NB4 (cell line): ENCODE measurements at regions not wholly inside any gene's neighbourhood (a gene's known extent, or its start where the extent isn't known, plus 50 kb on each side); places are given as distances from the start of the nearest gene placed in this dataset.

Source experiments
- DNase-seq: peaks from one replicate; pipeline ENCODE4 v3.0.0; 2010; ENCODE audit warnings: low read depth
- H3K4me3 ChIP-seq: one replicate; pipeline ENCODE4 v1.5.1; 2011; ENCODE audit warnings: mild to moderate bottlenecking, low read depth, low read length, moderate library complexity
- MYC ChIP-seq: IDR thresholded peaks from 2 replicates; pipeline ENCODE4 v1.6.1; 2011; ENCODE audit warnings: low read depth, low read length
- POLR2A ChIP-seq: IDR thresholded peaks from 2 replicates; pipeline ENCODE4 v1.6.1; 2011; ENCODE audit warnings: mild to moderate bottlenecking; ENCODE audit not compliant: insufficient read length; ENCODE audit errors: extremely low read depth
- TF ChIP-seq, protein P1 (sequence below): IDR thresholded peaks from one replicate; pipeline ENCODE4 v1.5.1; 2012; ENCODE audit warnings: low read depth, low read length
- TF ChIP-seq, protein P2 (sequence below): IDR thresholded peaks from 2 replicates; pipeline ENCODE4 v1.6.1; 2011; ENCODE audit warnings: low read depth, low read length

DNA sequence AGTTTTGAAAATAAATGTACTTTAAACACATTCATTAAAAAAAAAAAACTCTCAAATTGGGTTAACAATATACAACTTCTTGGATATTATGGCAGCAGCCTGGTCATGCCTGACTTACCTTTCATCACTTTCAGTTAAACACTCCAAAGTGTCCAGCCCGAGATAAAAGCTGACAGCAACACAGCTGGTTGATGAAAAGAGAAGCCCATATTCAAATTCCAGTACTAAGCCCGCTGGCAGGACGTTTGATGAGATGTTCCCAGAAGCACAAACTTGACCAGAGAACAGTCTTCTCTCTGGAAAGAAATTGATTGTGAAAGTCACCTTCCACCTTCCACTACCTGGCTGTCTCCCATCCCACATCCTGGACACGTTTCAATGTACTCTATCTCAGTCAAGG, 586.3 kb downstream of the TDRD15 start:
- no peak for TF ChIP-seq MYC
- H3K4me3 ChIP-seq, result no peak overlapping the region
- DNase-seq, result no peak

DNA sequence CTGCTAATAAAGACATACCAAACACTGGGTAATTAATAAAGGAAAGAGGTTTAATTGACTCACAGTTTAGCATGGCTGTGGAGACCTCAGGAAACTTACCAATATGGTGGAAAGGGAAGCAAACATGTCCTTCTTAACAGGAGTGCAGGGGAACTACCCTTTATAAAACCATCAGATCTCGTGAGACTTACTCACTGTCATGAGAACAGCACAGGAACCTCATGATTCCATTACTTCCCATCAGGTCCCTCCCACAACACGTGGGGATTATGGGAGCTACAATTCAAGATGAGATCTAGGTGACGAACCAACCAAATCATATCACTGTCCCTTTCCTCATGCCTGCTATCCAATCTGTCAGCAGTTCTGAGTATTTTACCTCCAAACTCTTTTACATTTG, 586.7 kb downstream of the TDRD15 start:
- TF ChIP-seq POLR2A, result no peak
- TF ChIP-seq, protein P1, sequence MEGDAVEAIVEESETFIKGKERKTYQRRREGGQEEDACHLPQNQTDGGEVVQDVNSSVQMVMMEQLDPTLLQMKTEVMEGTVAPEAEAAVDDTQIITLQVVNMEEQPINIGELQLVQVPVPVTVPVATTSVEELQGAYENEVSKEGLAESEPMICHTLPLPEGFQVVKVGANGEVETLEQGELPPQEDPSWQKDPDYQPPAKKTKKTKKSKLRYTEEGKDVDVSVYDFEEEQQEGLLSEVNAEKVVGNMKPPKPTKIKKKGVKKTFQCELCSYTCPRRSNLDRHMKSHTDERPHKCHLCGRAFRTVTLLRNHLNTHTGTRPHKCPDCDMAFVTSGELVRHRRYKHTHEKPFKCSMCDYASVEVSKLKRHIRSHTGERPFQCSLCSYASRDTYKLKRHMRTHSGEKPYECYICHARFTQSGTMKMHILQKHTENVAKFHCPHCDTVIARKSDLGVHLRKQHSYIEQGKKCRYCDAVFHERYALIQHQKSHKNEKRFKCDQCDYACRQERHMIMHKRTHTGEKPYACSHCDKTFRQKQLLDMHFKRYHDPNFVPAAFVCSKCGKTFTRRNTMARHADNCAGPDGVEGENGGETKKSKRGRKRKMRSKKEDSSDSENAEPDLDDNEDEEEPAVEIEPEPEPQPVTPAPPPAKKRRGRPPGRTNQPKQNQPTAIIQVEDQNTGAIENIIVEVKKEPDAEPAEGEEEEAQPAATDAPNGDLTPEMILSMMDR, result no peak
- no peak for TF ChIP-seq MYC
- no peak overlapping the region for H3K4me3 ChIP-seq
- no peak for DNase-seq

- no peak for DNase-seq
- no peak for TF ChIP-seq MYC
- H3K4me3 ChIP-seq, result no peak overlapping the region
These were observed 592.1 kb downstream of the TDRD15 start for GRCh38 chr2:21715887-21716286.

DNA sequence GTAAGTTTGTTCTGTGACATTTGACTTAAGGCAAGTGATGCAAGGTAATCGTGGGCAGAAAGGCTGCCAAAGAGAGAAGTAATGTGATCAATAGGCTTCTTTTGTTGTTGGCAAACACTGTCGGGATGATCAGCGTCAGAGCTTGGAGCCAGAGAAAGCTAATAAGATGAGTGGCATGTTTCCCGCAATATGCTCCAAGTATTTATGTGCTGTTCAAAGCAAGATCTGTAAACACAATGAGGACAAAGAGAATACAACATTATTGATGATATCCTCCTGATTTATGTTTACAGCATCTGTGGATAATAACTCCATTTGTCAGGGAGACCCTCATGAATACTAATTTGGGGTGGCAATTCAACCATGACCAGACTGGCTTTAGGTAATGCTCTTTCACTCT, 603.3 kb downstream of the TDRD15 start:
- TF ChIP-seq MYC, result no peak
- TF ChIP-seq, protein P2, sequence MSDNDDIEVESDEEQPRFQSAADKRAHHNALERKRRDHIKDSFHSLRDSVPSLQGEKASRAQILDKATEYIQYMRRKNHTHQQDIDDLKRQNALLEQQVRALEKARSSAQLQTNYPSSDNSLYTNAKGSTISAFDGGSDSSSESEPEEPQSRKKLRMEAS, result no peak
- TF ChIP-seq POLR2A, result no peak
- H3K4me3 ChIP-seq, result no peak overlapping the region
- no peak for DNase-seq

DNA sequence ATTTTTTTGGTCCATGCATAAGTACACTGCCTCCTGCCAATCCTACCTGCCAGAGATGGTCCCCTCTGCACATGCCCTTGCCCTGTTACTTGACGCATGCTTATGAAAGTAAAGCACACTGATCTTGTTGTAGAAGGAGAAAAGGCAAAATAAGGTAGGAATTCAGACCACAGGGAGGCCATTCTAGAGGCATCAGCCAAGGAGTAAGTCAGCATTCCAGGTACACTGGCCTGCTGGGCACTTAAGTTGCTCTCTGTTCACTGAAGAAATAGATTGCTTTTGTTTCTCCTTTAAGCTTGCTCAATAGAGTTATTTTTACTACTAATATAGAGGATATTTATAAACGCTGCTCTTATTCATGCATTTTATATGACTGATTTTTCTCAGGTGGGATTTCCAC, 604.4 kb downstream of the TDRD15 start:
- TF ChIP-seq, protein P2, result no peak
- TF ChIP-seq, protein P1, result no peak
- no peak for TF ChIP-seq MYC
- TF ChIP-seq POLR2A, result no peak
- H3K4me3 ChIP-seq, result no peak overlapping the region
- no peak for DNase-seq

GRCh38 chr2:21730141-21730540, 606.4 kb downstream of the TDRD15 start:
- no peak for DNase-seq
- no peak overlapping the region for H3K4me3 ChIP-seq
- TF ChIP-seq POLR2A (no peak), MYC (no peak)
- TF ChIP-seq, protein P2, result no peak
- TF ChIP-seq, protein P1, result no peak

DNA sequence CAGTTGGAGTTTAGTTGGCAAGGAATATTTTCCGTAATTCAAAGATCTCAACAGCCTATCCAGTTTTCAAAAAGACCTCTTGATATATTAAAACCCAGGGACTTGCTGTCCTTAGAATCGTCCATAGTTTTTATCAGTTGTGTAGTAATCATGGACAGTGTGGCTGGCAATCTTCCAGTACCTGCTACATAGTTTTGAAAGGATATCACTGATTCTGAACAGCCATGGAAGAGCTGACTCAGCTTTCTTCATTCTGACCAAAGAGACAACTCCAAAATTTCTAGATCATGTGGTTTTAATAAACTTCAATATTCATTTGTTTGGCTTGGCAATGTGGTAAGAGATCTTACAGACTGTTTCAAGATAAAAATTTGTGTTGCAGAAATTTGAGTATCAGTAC, 616.7 kb downstream of the TDRD15 start:
- DNase-seq, result no peak
- H3K4me3 ChIP-seq, result no peak overlapping the region

More for the DNA sequence above, 616.7 kb downstream of the TDRD15 start:
- no peak for TF ChIP-seq POLR2A
- TF ChIP-seq, protein P1, result no peak
- TF ChIP-seq MYC, result no peak
- TF ChIP-seq, protein P2, result no peak
